GM19395 (cell line): ENCODE measurements at regions not wholly inside any gene's neighbourhood (a gene's known extent, or its start where the extent isn't known, plus 50 kb on each side); places are given as distances from the start of the nearest gene placed in this dataset.

ENCODE experiments used
- ATAC-seq: cut with Tn5 transposase; IDR thresholded peaks from one replicate; pipeline ENCODE4 v1.9.1; 2021; ENCODE audit warnings: mild to moderate bottlenecking, moderate library complexity; ENCODE audit not compliant: unreplicated experiment

GRCh38 chr7:17722798-17723197, 217.5 kb downstream of the SNX13 start:
- ATAC-seq, result no peak

GRCh38 chr7:17725821-17726220, 214.5 kb downstream of the SNX13 start:
- no peak for ATAC-seq

GRCh38 chr7:17732083-17732482, 208.2 kb downstream of the SNX13 start:
- no peak for ATAC-seq
